ENCODE measurements at regions not wholly inside any gene's neighbourhood (a gene's known extent, or its start where the extent isn't known, plus 50 kb on each side); places are given as distances from the start of the nearest gene placed in this dataset.

GRCh38 chr12:33771889-33772288 is 250.4 kb upstream of the ALG10 start:
- Mint-ChIP-seq H3K4me3 (no peak overlapping the region), H3K9me3 (peaks cover 47% of the 10 kb centered on the region), H3K4me1 (no peaks in the 10 kb centered on the region), H3K27ac (no peak overlapping the region), H3K36me3 (ENCODE audit: low read depth) (peaks cover 26% of the 10 kb centered on the region; the same call in 2 of the 3 replicates), H3K27me3 (ENCODE audit: insufficient read depth, low read depth, poor library complexity) (peaks cover 2% of the 10 kb centered on the region)
- H3K27me3 ChIP-seq (ENCODE audit: insufficient read depth), result no peaks in the 10 kb centered on the region
- TF ChIP-seq NANOG (IDR thresholded peaks at IDR 0.05; ENCODE audit: borderline replicate concordance) (no peak), STAT1 (IDR thresholded peaks at IDR 0.05; ENCODE audit: unreplicated experiment) (no peak), ZNF331 (CRISPR knock-in tag; IDR thresholded peaks at IDR 0.05; ENCODE audit: low read depth) (no peak), JUNB (IDR thresholded peaks at IDR 0.05; ENCODE audit: unreplicated experiment) (no peak), EZH2phosphoT487 (IDR thresholded peaks at IDR 0.05; ENCODE audit: unreplicated experiment) (no peak), CREB1 (CRISPR knock-in tag; IDR thresholded peaks at IDR 0.05; ENCODE audit: low read depth) (no peak), EZH2 (IDR thresholded peaks at IDR 0.05; ENCODE audit: low read depth, unreplicated experiment) (no peak), REST (IDR thresholded peaks at IDR 0.05; ENCODE audit: unreplicated experiment) (no peak), ZNF114 (CRISPR knock-in tag; IDR thresholded peaks at IDR 0.05) (no peak), ZNF462 (CRISPR knock-in tag; IDR thresholded peaks at IDR 0.05) (no peak), POLR2AphosphoS5 (IDR thresholded peaks at IDR 0.05; ENCODE audit: low read depth) (no peak)
- TF ChIP-seq, protein P1, sequence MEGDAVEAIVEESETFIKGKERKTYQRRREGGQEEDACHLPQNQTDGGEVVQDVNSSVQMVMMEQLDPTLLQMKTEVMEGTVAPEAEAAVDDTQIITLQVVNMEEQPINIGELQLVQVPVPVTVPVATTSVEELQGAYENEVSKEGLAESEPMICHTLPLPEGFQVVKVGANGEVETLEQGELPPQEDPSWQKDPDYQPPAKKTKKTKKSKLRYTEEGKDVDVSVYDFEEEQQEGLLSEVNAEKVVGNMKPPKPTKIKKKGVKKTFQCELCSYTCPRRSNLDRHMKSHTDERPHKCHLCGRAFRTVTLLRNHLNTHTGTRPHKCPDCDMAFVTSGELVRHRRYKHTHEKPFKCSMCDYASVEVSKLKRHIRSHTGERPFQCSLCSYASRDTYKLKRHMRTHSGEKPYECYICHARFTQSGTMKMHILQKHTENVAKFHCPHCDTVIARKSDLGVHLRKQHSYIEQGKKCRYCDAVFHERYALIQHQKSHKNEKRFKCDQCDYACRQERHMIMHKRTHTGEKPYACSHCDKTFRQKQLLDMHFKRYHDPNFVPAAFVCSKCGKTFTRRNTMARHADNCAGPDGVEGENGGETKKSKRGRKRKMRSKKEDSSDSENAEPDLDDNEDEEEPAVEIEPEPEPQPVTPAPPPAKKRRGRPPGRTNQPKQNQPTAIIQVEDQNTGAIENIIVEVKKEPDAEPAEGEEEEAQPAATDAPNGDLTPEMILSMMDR (conservative IDR thresholded peaks at IDR 0.05; ENCODE audit: low read depth in 2 of 2), result no peak
- TF ChIP-seq, protein P2, sequence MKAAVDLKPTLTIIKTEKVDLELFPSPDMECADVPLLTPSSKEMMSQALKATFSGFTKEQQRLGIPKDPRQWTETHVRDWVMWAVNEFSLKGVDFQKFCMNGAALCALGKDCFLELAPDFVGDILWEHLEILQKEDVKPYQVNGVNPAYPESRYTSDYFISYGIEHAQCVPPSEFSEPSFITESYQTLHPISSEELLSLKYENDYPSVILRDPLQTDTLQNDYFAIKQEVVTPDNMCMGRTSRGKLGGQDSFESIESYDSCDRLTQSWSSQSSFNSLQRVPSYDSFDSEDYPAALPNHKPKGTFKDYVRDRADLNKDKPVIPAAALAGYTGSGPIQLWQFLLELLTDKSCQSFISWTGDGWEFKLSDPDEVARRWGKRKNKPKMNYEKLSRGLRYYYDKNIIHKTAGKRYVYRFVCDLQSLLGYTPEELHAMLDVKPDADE (IDR thresholded peaks at IDR 0.05), result no peak
- no peaks in the 10 kb centered on the region; the same call in 1 of the 2 replicates for H3K9me2 ChIP-seq (ENCODE audit: insufficient read depth)
- no peak for DNase-seq (ENCODE audit: low spot score)
- H3K79me2 ChIP-seq (replicated peaks; ENCODE audit: insufficient read depth), result no peaks in the 10 kb centered on the region
- no peak overlapping the region for H3K27ac ChIP-seq (ENCODE audit: low read depth)
- no peak overlapping the region for H3K4me2 ChIP-seq
- H3K4me1 ChIP-seq (ENCODE audit: insufficient read depth), result no peaks in the 10 kb centered on the region
- H3F3A ChIP-seq (replicated peaks; ENCODE audit: low read depth), result no peaks in the 10 kb centered on the region
- no peaks in the 10 kb centered on the region for H4K20me1 ChIP-seq (replicated peaks; ENCODE audit: insufficient read depth)
- no peak for ATAC-seq
- no peak overlapping the region for H3K4me3 ChIP-seq
- no peaks in the 10 kb centered on the region for H3K36me3 ChIP-seq (ENCODE audit: insufficient read depth)
- no peak overlapping the region for H2AFZ ChIP-seq
